Heart left ventricle (tissue), 13 donors: ENCODE measurements at regions not wholly inside any gene's neighbourhood (a gene's known extent, or its start where the extent isn't known, plus 50 kb on each side); places are given as distances from the start of the nearest gene placed in this dataset.

Source experiments
- CTCF ChIP-seq, 12 donors: fragments of 200-600 bp; sonication (generic) in 4 of 12; IDR thresholded peaks; one replicate each; pipeline versions ENCODE4 v1.5.0 to v1.8.0; 2018 to 2022; ENCODE audit warnings: antibody characterized with exemption in 12 of 12, mild to moderate bottlenecking in 5 of 12
- POLR2A ChIP-seq, 2 donors: fragments of 450-650 bp; IDR thresholded peaks; one replicate each; pipeline ENCODE4 v1.6.1; 2017; ENCODE audit warnings: antibody characterized with exemption in 2 of 2, mild to moderate bottlenecking in 2 of 2, moderate library complexity in 2 of 2
- donor health status: ischemic (EF 13 %, LVEDD 7.1; RV severe dilation, severe dysfunction).
- donor health status: DM: no; HTN: yes; CAD: no.
- donor health status: DM: no; HTN: no; CAD: no.
- donor health status: ischemic (EF 25% LVEDD 6.9; RV normal size, moderate dysfunction).
- donor health status: ischemic (EF 25% LVEDD 5.7; RV mildly dilated, moderate dysfunction).
- donor health status: ischemic (EF 35%, LVEDD 5.7; RV mildly dilated, moderate dysfunction).
- donor health status: nonischemic (EF 11% LVEDD 7.7; RV severe dilation, severe dysfunction).
- donor health status: DM: yes; HTN: yes; CAD: no.
- donor health status: PGD.
- donor health status: ischemic (EF 29% LVEDD 5.4; RV normal size, mild dysfunction).
- donor health status: nonischemic (EF 23%, LVEDD 6.1; RV moderate dilation, normal function).

- TF ChIP-seq CTCF (IDR thresholded peaks at IDR 0.05) = peak in 3 of 12 donors; percentile 7 to 25 (median 15)
- no peak for TF ChIP-seq POLR2A (IDR thresholded peaks at IDR 0.05)
These were observed 1104.2 kb downstream of the BCL11A start for GRCh38 chr2:59449274-59449673.
